WTC11 (cell line): ENCODE measurements at regions not wholly inside any gene's neighbourhood (a gene's known extent, or its start where the extent isn't known, plus 50 kb on each side); places are given as distances from the start of the nearest gene placed in this dataset.

Experiments
- ATAC-seq: fragments of 200-7000 bp; cut with Tn5 transposase; 2 replicates; pipeline ENCODE4 v1.10.0; 2021; ENCODE audit warnings: mild to moderate bottlenecking, moderate library complexity
- CTCF ChIA-PET: fragments of 300-600 bp; sonication (Branson Sonifier 250); formaldehyde crosslinking; loops from one replicate; lab custom pipeline; 2021; ENCODE audit warnings: antibody characterized with exemption; lab: Charles Lee
- POLR2A ChIA-PET: fragments of 350-600 bp; sonication (Branson Sonifier 250); formaldehyde crosslinking; loops from one replicate; lab custom pipeline; 2021; ENCODE audit warnings: antibody characterized with exemption; lab: Charles Lee
- DNase-seq: peaks from one replicate; pipeline ENCODE4 v3.0.0; 2021; ENCODE audit warnings: low spot score
- H3K27ac Mint-ChIP-seq: 2 replicates; pipeline ENCODE4 v1.8.0; 2021; ENCODE audit warnings: mixed read lengths
- H3K27me3 Mint-ChIP-seq: 2 replicates; pipeline ENCODE4 v1.8.0; 2021; ENCODE audit warnings: low read depth, mild to moderate bottlenecking, moderate library complexity, mixed read lengths
- H3K36me3 Mint-ChIP-seq: 2 replicates; pipeline ENCODE4 v1.8.0; 2021; ENCODE audit warnings: mixed read lengths
- H3K4me1 Mint-ChIP-seq: 2 replicates; pipeline ENCODE4 v1.8.0; 2022; ENCODE audit warnings: mixed read lengths
- H3K4me3 Mint-ChIP-seq: 2 replicates; pipeline ENCODE4 v1.8.0; 2021; ENCODE audit warnings: mild to moderate bottlenecking, moderate library complexity, mixed read lengths
- H3K9me3 Mint-ChIP-seq: 2 replicates; pipeline ENCODE4 v1.8.0; 2021; ENCODE audit warnings: mixed read lengths
- AFF4 ChIP-seq: sonication (generic); formaldehyde crosslinking; IDR thresholded peaks from 2 replicates; pipeline ENCODE4 v1.8.1; 2023; ENCODE audit warnings: mild to moderate bottlenecking, missing genetic modification reagents, borderline replicate concordance
- CBFB ChIP-seq: sonication (generic); formaldehyde crosslinking; IDR thresholded peaks from 2 replicates; pipeline ENCODE4 v1.8.1; 2022; ENCODE audit warnings: mild to moderate bottlenecking, low read depth, missing genetic modification reagents
- FOXJ3 ChIP-seq: sonication (generic); formaldehyde crosslinking; IDR thresholded peaks from 2 replicates; pipeline ENCODE4 v1.9.0; 2021; ENCODE audit warnings: missing genetic modification reagents, mild to moderate bottlenecking, borderline replicate concordance
- HMGXB4 ChIP-seq: sonication (generic); formaldehyde crosslinking; IDR thresholded peaks from 2 replicates; pipeline ENCODE4 v1.8.1; 2023; ENCODE audit warnings: mild to moderate bottlenecking, moderate library complexity, missing genetic modification reagents
- IRF1 ChIP-seq: sonication (generic); formaldehyde crosslinking; IDR thresholded peaks from 2 replicates; pipeline ENCODE4 v1.8.0; 2023; ENCODE audit warnings: missing genetic modification reagents
- JUN ChIP-seq: sonication (generic); formaldehyde crosslinking; IDR thresholded peaks from 2 replicates; pipeline ENCODE4 v1.8.0; 2023; ENCODE audit warnings: mild to moderate bottlenecking, missing genetic modification reagents
- MXD4 ChIP-seq: fragments of 250-450 bp; sonication (Bioruptor Pico); IDR thresholded peaks from 2 replicates; pipeline ENCODE4 v1.8.0; 2021; ENCODE audit warnings: mild to moderate bottlenecking, moderate library complexity, borderline replicate concordance
- NFE2L1 ChIP-seq: sonication (generic); formaldehyde crosslinking; IDR thresholded peaks from 2 replicates; pipeline ENCODE4 v1.8.1; 2023; ENCODE audit warnings: missing genetic modification reagents
- OVOL2 ChIP-seq: fragments of 250-450 bp; sonication (Bioruptor Pico); IDR thresholded peaks from 2 replicates; pipeline ENCODE4 v1.9.0; 2021; ENCODE audit warnings: mild to moderate bottlenecking, borderline replicate concordance
- PRDM15 ChIP-seq: sonication (generic); formaldehyde crosslinking; IDR thresholded peaks from 2 replicates; pipeline ENCODE4 v1.8.0; 2022; ENCODE audit warnings: missing genetic modification reagents
- USF1 ChIP-seq: sonication (generic); formaldehyde crosslinking; IDR thresholded peaks from 2 replicates; pipeline ENCODE4 v1.8.0; 2022; ENCODE audit warnings: mild to moderate bottlenecking, missing genetic modification reagents
- ZNF317 ChIP-seq: sonication (generic); formaldehyde crosslinking; IDR thresholded peaks from 2 replicates; pipeline ENCODE4 v1.8.1; 2023; ENCODE audit warnings: low read depth, mild to moderate bottlenecking, moderate library complexity, missing genetic modification reagents, borderline replicate concordance
- ZNF425 ChIP-seq: fragments of 250-450 bp; sonication (Bioruptor Pico); conservative IDR thresholded peaks from 2 replicates; pipeline ENCODE4 v1.9.0; 2021; ENCODE audit warnings: mild to moderate bottlenecking
- ZNF512 ChIP-seq: sonication (generic); formaldehyde crosslinking; IDR thresholded peaks from 2 replicates; pipeline ENCODE4 v1.8.1; 2022; ENCODE audit warnings: missing genetic modification reagents, borderline replicate concordance

- ATAC-seq (no peak), DNase-seq (no peak)
- Mint-ChIP-seq H3K27ac (no peak overlapping the region), H3K27me3 (no peaks in the 10 kb centered on the region), H3K9me3 (no peaks in the 10 kb centered on the region), H3K36me3 (no peaks in the 10 kb centered on the region), H3K4me3 (no peak overlapping the region), H3K4me1 (peaks cover 13% of the 10 kb centered on the region)
- ChIA-PET POLR2A (no interaction called here), CTCF (no interaction called here)
- TF ChIP-seq HMGXB4 (CRISPR knock-in tag) = no peak
Measured at GRCh38 chr5:152608458-152608857, 203.4 kb upstream of the NMUR2 start.

GRCh38 chr5:152619756-152620155 lies 214.7 kb upstream of the NMUR2 start:
- no peak overlapping the region for H3K4me3 Mint-ChIP-seq
- H3K27ac Mint-ChIP-seq = no peak overlapping the region
- TF ChIP-seq NFE2L1 (no peak), ZNF512 (CRISPR knock-in tag) (no peak), JUN (CRISPR knock-in tag) (no peak)
- no peaks in the 10 kb centered on the region for H3K9me3 Mint-ChIP-seq
- CTCF ChIA-PET = no interaction called here
- peaks cover 9% of the 10 kb centered on the region for H3K4me1 Mint-ChIP-seq
- POLR2A ChIA-PET = no interaction called here
- no peak for DNase-seq
- no peaks in the 10 kb centered on the region for H3K36me3 Mint-ChIP-seq
- no peaks in the 10 kb centered on the region for H3K27me3 Mint-ChIP-seq
- ATAC-seq = no peak

- H3K27ac Mint-ChIP-seq = no peak overlapping the region
- H3K27me3 Mint-ChIP-seq = no peaks in the 10 kb centered on the region
- DNase-seq = no peak
- H3K36me3 Mint-ChIP-seq = no peaks in the 10 kb centered on the region
- H3K4me1 Mint-ChIP-seq = peaks cover 9% of the 10 kb centered on the region
- ChIA-PET CTCF (no interaction called here), POLR2A (no interaction called here)
- H3K4me3 Mint-ChIP-seq = no peak overlapping the region
- H3K9me3 Mint-ChIP-seq = no peaks in the 10 kb centered on the region
- ATAC-seq = no peak
- TF ChIP-seq CBFB (CRISPR knock-in tag) (no peak), PRDM15 (CRISPR knock-in tag) (no peak), IRF1 (CRISPR knock-in tag) (no peak)
Measured at GRCh38 chr5:152622628-152623027, 217.5 kb upstream of the NMUR2 start.

GRCh38 chr5:152623951-152624350 lies 218.9 kb upstream of the NMUR2 start:
- Mint-ChIP-seq H3K4me1 (peaks cover 9% of the 10 kb centered on the region), H3K9me3 (no peaks in the 10 kb centered on the region), H3K27me3 (no peaks in the 10 kb centered on the region), H3K4me3 (no peak overlapping the region), H3K36me3 (no peaks in the 10 kb centered on the region), H3K27ac (no peak overlapping the region)
- POLR2A ChIA-PET = no interaction called here
- CTCF ChIA-PET = no interaction called here
- DNase-seq (no peak), ATAC-seq (no peak)
- TF ChIP-seq CBFB (CRISPR knock-in tag) (no peak), OVOL2 (CRISPR knock-in tag) (no peak), USF1 (CRISPR knock-in tag) (no peak), FOXJ3 (CRISPR knock-in tag) (no peak), AFF4 (no peak), ZNF317 (CRISPR knock-in tag) (no peak), MXD4 (CRISPR knock-in tag) (no peak), JUN (CRISPR knock-in tag) (no peak), ZNF425 (CRISPR knock-in tag) (no peak)
